ENCODE measurements at regions not wholly inside any gene's neighbourhood (a gene's known extent, or its start where the extent isn't known, plus 50 kb on each side); places are given as distances from the start of the nearest gene placed in this dataset.

DNA sequence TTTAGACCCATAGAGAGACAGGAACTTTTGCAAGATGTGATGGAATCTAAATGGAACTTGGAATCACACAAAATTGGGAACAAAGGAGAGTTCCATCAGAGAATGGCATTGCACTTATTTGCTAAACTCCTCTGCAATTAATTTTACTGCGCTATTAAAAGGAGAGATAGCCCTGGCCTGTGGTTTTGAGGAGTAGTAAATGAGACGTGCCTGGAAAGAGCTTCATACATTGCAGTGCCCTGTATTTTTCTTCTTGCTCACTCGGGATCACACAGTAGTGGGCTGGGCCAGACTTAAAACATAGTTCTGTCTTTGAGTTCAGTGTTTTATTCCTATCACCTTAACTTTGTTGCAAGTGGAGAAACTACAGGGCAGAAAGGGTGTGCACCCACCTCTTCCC, 94.4 kb upstream of the SLC27A6 start:
- Histone ChIP-seq H3K4me1 (no peaks in the 10 kb centered on the region), H3K4me3 (no peak overlapping the region), H3K27ac (no peak overlapping the region), H3K36me3 (no peaks in the 10 kb centered on the region), H3K9me3 (no peaks in the 10 kb centered on the region), H3K27me3 (no peaks in the 10 kb centered on the region)
- in situ Hi-C loops (cut with MboI; ENCODE audit: low sequenced_read_pairs in 4 of 4) (no loop called here), intact Hi-C loops (cut with DNase I; ENCODE audit: low total_unique reads) (no loop called here)
- DNase-seq, result no peak
- no peak for TF ChIP-seq POLR2A (IDR thresholded peaks at IDR 0.05)
- TF ChIP-seq, protein P1, sequence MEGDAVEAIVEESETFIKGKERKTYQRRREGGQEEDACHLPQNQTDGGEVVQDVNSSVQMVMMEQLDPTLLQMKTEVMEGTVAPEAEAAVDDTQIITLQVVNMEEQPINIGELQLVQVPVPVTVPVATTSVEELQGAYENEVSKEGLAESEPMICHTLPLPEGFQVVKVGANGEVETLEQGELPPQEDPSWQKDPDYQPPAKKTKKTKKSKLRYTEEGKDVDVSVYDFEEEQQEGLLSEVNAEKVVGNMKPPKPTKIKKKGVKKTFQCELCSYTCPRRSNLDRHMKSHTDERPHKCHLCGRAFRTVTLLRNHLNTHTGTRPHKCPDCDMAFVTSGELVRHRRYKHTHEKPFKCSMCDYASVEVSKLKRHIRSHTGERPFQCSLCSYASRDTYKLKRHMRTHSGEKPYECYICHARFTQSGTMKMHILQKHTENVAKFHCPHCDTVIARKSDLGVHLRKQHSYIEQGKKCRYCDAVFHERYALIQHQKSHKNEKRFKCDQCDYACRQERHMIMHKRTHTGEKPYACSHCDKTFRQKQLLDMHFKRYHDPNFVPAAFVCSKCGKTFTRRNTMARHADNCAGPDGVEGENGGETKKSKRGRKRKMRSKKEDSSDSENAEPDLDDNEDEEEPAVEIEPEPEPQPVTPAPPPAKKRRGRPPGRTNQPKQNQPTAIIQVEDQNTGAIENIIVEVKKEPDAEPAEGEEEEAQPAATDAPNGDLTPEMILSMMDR (IDR thresholded peaks at IDR 0.05 in 4 of 5, conservative IDR thresholded peaks at IDR 0.05 in 1 of 5), result no peak
- no peak for ATAC-seq

DNA sequence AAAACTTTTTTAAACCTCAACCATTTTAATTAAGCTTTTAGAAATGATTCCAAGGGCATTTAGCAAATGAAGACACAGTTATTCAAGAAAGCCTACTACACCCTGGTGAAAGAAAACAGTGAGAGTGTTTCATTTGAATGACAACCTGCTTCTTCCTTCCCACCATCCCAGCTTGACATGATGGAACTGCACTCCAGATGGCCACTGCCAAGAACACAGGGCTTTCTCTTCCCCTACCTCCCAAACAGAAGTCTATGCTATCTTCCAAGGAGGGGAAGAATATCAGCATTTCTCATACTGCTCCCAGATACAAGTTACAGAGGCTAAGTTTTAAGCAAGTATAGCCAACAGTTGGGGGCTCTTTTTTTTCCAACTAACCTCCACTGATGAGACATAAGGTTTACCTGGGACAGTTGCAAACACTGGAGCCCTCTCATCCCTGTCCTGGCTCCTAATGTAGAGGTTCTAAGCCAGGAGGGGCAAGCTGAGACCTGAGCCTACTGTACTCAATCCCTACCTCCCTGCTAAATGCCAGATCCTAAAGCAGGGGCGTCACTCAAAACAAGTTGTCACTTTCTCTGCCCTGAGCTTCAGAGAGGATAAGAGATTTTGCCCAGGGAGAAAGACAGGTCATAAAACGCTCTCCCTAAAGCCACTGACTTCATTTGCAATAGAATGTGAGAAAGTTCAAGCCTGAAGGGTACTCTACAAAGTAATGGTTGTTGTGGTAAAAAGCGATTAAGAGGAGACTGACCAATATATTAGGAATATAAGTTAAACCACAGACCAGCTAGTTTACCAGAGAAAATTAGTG, 88.5 kb upstream of the SLC27A6 start:
- in situ Hi-C loops (cut with MboI; ENCODE audit: low sequenced_read_pairs in 4 of 4), result no loop called here
- Histone ChIP-seq H3K36me3 (no peaks in the 10 kb centered on the region), H3K4me3 (no peak overlapping the region), H3K4me1 (no peaks in the 10 kb centered on the region), H3K9me3 (no peaks in the 10 kb centered on the region), H3K27ac (no peak overlapping the region), H3K27me3 (no peaks in the 10 kb centered on the region)
- DNase-seq (no peak), ATAC-seq (no peak)
- TF ChIP-seq, protein P1 (IDR thresholded peaks at IDR 0.05 in 4 of 5, conservative IDR thresholded peaks at IDR 0.05 in 1 of 5), result no peak
- TF ChIP-seq POLR2A (IDR thresholded peaks at IDR 0.05), result no peak
- intact Hi-C loops (cut with DNase I; ENCODE audit: low total_unique reads), result no loop called here

DNA sequence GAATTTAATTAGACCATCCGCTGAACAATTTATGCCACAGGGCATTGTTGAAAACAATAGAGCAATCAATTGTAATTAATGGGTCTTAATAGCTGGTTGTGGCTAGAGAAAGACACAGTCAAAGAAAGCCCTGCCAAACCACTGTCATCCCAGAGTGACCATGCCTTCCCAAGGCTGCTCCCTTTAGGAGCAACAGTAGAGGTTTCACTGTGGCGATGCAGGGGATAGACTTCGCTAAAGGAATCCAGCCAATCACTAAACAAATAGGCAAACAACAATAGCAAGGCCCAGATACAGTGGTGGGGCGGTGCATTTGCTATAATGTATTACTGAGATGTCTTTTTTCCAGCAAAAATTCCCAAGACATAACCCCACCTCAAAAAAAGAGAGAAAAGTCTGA, 87.8 kb upstream of the SLC27A6 start:
- no peaks in the 10 kb centered on the region for H3K4me1 ChIP-seq
- H3K27me3 ChIP-seq, result no peaks in the 10 kb centered on the region
- ATAC-seq, result no peak
- H3K27ac ChIP-seq, result no peak overlapping the region
- DNase-seq, result no peak
- no peak for TF ChIP-seq POLR2A (IDR thresholded peaks at IDR 0.05)
- TF ChIP-seq, protein P1 (IDR thresholded peaks at IDR 0.05 in 4 of 5, conservative IDR thresholded peaks at IDR 0.05 in 1 of 5), result no peak
- H3K4me3 ChIP-seq, result no peak overlapping the region
- intact Hi-C loops (cut with DNase I; ENCODE audit: low total_unique reads) (no loop called here), in situ Hi-C loops (cut with MboI; ENCODE audit: low sequenced_read_pairs in 4 of 4) (no loop called here)
- no peaks in the 10 kb centered on the region for H3K9me3 ChIP-seq
- H3K36me3 ChIP-seq, result no peaks in the 10 kb centered on the region

DNA sequence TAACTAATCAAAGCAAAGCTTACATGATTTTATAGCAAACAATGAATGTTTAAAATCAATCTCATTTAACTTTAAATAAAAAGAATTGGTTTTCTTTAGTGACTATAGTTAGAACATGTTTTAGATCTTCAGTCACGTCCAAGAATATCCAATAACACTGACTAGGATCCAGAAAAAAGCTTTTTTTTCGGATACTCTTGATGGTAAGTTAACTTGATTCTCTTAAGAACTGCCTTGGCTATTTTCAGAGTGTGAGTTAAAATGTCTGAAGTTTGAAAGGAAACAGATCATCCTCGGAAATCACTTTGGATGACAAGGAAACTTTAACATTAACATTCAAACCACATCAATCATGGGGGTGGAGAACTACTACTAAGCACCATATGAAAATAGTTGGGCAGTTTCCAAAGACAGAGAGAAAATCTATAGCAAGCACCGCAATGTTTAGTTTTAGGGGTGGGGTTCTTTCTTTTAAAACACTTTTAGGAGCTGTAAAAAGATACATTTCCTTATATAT, 83.7 kb upstream of the SLC27A6 start:
- H3K9me3 ChIP-seq, result peaks cover 0 to 4% (median 0%) of the 10 kb centered on the region in 3 donors
- no peaks in the 10 kb centered on the region for H3K36me3 ChIP-seq
- DNase-seq (no peak), ATAC-seq (no peak)
- TF ChIP-seq POLR2A (IDR thresholded peaks at IDR 0.05), result no peak
- TF ChIP-seq, protein P1 (IDR thresholded peaks at IDR 0.05 in 4 of 5, conservative IDR thresholded peaks at IDR 0.05 in 1 of 5), result no peak
- intact Hi-C loops (cut with DNase I; ENCODE audit: low total_unique reads), result no loop called here
- H3K4me3 ChIP-seq, result no peak overlapping the region
- H3K27me3 ChIP-seq, result no peaks in the 10 kb centered on the region
- no peak overlapping the region for H3K27ac ChIP-seq
- no peaks in the 10 kb centered on the region for H3K4me1 ChIP-seq
- in situ Hi-C loops (cut with MboI; ENCODE audit: low sequenced_read_pairs in 4 of 4), result no loop called here

Measured in gastrocnemius medialis (tissue), 4 donors.